ENCODE measurements at regions not wholly inside any gene's neighbourhood (a gene's known extent, or its start where the extent isn't known, plus 50 kb on each side); places are given as distances from the start of the nearest gene placed in this dataset.

DNA sequence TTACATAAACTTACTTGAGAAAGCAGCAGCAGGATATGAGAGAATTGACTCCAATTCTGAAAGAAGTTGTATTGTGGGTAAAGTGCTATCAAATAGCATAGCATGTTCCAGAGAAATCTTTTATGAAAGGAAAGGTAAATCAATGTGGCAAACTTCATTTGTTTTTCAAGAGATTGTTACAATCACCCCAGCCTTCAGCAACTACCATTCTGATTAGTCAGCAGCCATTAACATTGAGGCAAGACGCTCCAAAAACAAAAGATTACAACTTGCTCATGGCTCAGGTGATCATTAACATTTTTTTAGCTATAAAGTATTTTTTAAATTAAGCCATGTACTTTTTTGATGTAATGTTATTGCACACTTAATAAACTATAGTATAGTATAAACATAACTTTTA, 357.2 kb downstream of the TMEM135 start:
- Histone ChIP-seq H3K4me3 (replicated peaks in 1 of 4; ENCODE audit: control extremely low read depth in 1 of 4, insufficient read depth in 1 of 4, low read depth in 3 of 4, low read length in 4 of 4) (no peak overlapping the region), H4K20me1 (ENCODE audit: control insufficient read depth, extremely low read depth, insufficient read depth, low read length) (no peaks in the 10 kb centered on the region), H3K79me2 (ENCODE audit: control insufficient read depth, insufficient read depth, low read length) (no peaks in the 10 kb centered on the region), H3K27ac (ENCODE audit: insufficient read depth, low read length) (no peak overlapping the region), H3K4me1 (ENCODE audit: control insufficient read depth, extremely low read depth, insufficient read depth, low read length) (no peaks in the 10 kb centered on the region), H3K27me3 (ENCODE audit: control insufficient read depth, insufficient read depth, low read length) (no peaks in the 10 kb centered on the region), H3K9ac (ENCODE audit: insufficient read depth, low read length) (no peak overlapping the region), H3K36me3 (ENCODE audit: control insufficient read depth, insufficient read depth, low read length) (no peaks in the 10 kb centered on the region), H3K4me2 (ENCODE audit: extremely low read depth, insufficient read depth, low read length) (no peak overlapping the region), H2AFZ (ENCODE audit: low read length) (no peak overlapping the region), H3K9me3 (ENCODE audit: control insufficient read depth, insufficient read depth, low read depth, low read length) (no peaks in the 10 kb centered on the region)
- TF ChIP-seq CTCF (conservative IDR thresholded peaks at IDR 0.05 in 1 of 2, IDR thresholded peaks at IDR 0.05 in 1 of 2; ENCODE audit: low read depth in 1 of 2, low read length in 2 of 2) (no peak), EZH2 (IDR thresholded peaks at IDR 0.05; ENCODE audit: low read length, missing control alignments) (no peak)
- peak in 1 of 2 donors; percentile 41 for DNase-seq (ENCODE audit: low read depth in 2 of 2)

- TF ChIP-seq EZH2 (IDR thresholded peaks at IDR 0.05; ENCODE audit: low read length, missing control alignments), result no peak
- no peak for TF ChIP-seq CTCF (conservative IDR thresholded peaks at IDR 0.05 in 1 of 2, IDR thresholded peaks at IDR 0.05 in 1 of 2; ENCODE audit: low read depth in 1 of 2, low read length in 2 of 2)
- Histone ChIP-seq H4K20me1 (ENCODE audit: control insufficient read depth, extremely low read depth, insufficient read depth, low read length) (no peaks in the 10 kb centered on the region), H3K4me1 (ENCODE audit: control insufficient read depth, extremely low read depth, insufficient read depth, low read length) (no peaks in the 10 kb centered on the region), H3K27ac (ENCODE audit: insufficient read depth, low read length) (no peak overlapping the region), H3K79me2 (ENCODE audit: control insufficient read depth, insufficient read depth, low read length) (no peaks in the 10 kb centered on the region), H3K4me2 (ENCODE audit: extremely low read depth, insufficient read depth, low read length) (no peak overlapping the region), H3K4me3 (replicated peaks in 1 of 4; ENCODE audit: control extremely low read depth in 1 of 4, insufficient read depth in 1 of 4, low read depth in 3 of 4, low read length in 4 of 4) (no peak overlapping the region), H3K9ac (ENCODE audit: insufficient read depth, low read length) (no peak overlapping the region), H2AFZ (ENCODE audit: low read length) (no peak overlapping the region), H3K9me3 (ENCODE audit: control insufficient read depth, insufficient read depth, low read depth, low read length) (no peaks in the 10 kb centered on the region), H3K36me3 (ENCODE audit: control insufficient read depth, insufficient read depth, low read length) (no peaks in the 10 kb centered on the region), H3K27me3 (ENCODE audit: control insufficient read depth, insufficient read depth, low read length) (no peaks in the 10 kb centered on the region)
- no peak for DNase-seq (ENCODE audit: low read depth in 2 of 2)
These were observed 354.9 kb downstream of the TMEM135 start for GRCh38 chr11:87392665-87393064.

DNA sequence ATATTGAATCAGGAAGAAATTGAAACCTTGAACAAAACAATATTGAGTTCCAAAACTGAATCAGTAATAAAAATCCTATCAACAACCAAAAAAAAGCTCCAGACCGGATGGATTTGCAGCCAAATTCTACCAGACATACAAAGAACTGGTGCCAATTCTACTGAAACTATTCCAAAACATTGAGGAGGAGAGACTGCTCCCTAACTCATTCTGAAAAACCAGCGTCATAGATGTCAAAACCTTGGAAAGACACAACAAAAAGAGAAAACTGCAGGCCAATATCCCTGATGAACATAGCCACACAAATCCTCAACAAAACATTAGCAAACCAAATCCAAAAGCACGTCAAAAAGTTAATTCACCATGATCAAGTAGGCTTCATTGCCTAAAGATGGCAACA, 353.8 kb downstream of the TMEM135 start:
- Histone ChIP-seq H3K4me3 (replicated peaks in 1 of 4; ENCODE audit: control extremely low read depth in 1 of 4, insufficient read depth in 1 of 4, low read depth in 3 of 4, low read length in 4 of 4) (no peak overlapping the region), H2AFZ (ENCODE audit: low read length) (no peak overlapping the region), H3K4me2 (ENCODE audit: extremely low read depth, insufficient read depth, low read length) (no peak overlapping the region), H3K9me3 (ENCODE audit: control insufficient read depth, insufficient read depth, low read depth, low read length) (no peaks in the 10 kb centered on the region), H3K27me3 (ENCODE audit: control insufficient read depth, insufficient read depth, low read length) (no peaks in the 10 kb centered on the region), H3K4me1 (ENCODE audit: control insufficient read depth, extremely low read depth, insufficient read depth, low read length) (no peaks in the 10 kb centered on the region), H3K79me2 (ENCODE audit: control insufficient read depth, insufficient read depth, low read length) (no peaks in the 10 kb centered on the region), H4K20me1 (ENCODE audit: control insufficient read depth, extremely low read depth, insufficient read depth, low read length) (no peaks in the 10 kb centered on the region), H3K9ac (ENCODE audit: insufficient read depth, low read length) (no peak overlapping the region), H3K27ac (ENCODE audit: insufficient read depth, low read length) (no peak overlapping the region), H3K36me3 (ENCODE audit: control insufficient read depth, insufficient read depth, low read length) (no peaks in the 10 kb centered on the region)
- TF ChIP-seq EZH2 (IDR thresholded peaks at IDR 0.05; ENCODE audit: low read length, missing control alignments) (no peak), CTCF (conservative IDR thresholded peaks at IDR 0.05 in 1 of 2, IDR thresholded peaks at IDR 0.05 in 1 of 2; ENCODE audit: low read depth in 1 of 2, low read length in 2 of 2) (no peak)
- peak in 1 of 2 donors; percentile 9 for DNase-seq (ENCODE audit: low read depth in 2 of 2)
